Right lung (tissue), 2 donors: ENCODE measurements at regions not wholly inside any gene's neighbourhood (a gene's known extent, or its start where the extent isn't known, plus 50 kb on each side); places are given as distances from the start of the nearest gene placed in this dataset.

Experiments used
- DNase-seq, 2 donors: peaks; one replicate each; pipeline ENCODE4 v3.0.0-alpha.2; 2013

DNA sequence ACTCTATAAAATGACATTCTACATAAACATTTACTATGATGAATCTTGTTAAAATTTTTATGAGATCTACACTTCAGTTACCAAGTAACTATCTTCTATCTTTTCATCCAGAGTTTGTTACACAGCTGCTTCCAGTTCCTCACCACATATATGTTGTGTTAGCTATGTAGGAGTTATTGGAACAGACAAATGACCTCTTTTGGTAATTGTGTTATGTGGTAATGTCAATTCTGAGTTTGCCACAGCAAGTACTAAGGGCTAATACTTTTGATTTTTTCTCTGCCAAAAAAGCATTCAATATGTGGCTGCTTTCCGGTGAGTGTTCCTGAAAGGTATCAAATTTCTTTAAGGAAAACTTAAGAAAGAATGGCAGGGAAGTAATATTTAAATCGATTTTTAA lies 573.9 kb upstream of the PCDH15 start:
- DNase-seq: no peak

DNA sequence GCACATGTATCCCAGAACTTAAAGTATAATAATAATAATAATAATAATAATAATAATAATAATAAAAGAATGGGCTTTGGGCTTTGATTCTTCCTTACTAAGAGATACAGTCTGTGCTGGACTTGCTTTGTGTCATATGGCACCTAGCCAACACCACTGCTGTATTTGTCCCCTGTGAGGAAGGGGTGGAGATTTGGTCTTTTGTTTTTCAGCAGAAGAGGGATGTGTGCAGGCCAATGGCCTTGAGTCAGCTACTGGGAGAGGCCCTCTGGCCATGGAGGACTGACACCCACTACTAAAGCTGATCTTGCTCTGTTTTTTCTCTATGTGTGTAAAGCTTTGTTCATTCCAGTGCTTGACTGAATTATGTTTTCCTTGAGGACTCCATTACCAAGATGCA lies 573.0 kb upstream of the PCDH15 start:
- DNase-seq: no peak

DNA sequence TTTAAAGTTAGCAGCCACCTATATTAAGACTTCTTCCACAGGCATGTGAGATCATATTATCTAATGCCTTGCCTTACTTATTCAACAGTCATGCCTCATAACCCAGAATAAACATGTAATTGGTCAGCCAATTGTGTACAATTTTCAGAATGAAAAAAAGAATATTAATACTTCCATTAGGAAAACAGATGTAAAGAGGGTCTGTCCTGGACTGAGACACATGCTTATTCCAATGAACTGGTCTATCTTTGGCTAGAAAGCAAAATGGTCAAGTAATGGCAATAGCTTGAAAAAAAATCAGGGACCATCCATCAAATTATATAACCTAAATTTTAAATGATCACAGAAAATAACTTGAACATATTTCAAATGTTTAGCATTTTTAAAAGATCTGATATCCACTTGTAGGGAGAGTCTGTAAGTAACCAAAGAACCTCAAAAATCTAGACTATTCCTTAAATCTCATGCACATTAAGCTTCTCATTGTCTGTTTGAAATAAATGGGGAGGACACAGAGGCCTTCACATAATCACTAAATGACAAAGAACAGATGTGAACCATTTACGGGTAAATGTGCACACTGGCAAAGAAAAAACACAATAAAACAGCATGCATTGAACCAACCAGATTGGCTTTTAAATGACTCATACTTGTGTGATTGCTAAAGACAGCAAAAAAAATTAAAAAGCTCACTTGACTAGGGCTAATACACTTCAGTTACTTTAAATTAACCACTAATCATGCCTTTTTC lies 568.8 kb upstream of the PCDH15 start:
- no peak for DNase-seq

GRCh38 chr10:55368467-55368866 lies 567.4 kb upstream of the PCDH15 start:
- no peak for DNase-seq

GRCh38 chr10:55367555-55367954 lies 566.5 kb upstream of the PCDH15 start:
- DNase-seq: no peak

DNA sequence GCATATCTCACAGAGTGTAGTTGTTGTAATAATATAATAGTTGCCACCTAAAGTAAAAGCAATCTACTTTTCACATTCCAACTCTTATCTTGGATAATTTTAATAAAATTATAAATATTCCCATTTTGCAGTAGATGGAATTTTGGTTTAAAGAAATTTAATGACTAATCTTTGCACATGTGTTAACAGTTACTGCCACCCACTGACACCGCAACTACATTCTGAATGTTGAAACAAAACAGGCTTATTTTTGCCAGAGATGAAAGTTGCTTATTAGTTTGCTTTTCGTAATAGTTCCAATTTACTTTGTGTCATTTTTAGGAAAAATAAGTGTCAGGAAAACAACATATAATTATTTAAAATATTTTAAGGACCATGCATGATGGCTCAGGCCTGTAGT lies 557.5 kb upstream of the PCDH15 start:
- DNase-seq: no peak

DNA sequence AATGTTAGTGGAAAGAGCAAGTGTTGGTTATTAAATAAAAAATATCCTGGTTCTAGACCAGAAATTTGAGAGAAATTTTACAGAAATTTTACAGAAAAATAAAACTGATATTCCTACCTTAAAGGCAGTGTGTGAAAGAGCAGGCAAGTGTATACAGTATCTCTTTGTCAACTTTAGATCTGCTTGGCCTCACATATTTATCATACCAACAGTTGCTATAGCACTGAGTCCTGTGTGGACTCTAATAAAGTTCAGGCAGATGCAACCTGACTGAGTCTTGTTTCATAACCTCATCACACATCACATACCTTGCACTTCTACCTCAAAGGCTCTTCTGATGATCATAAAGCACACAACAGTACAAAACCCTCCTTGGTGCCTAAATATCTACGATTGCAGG lies 552.4 kb upstream of the PCDH15 start:
- no peak for DNase-seq

DNA sequence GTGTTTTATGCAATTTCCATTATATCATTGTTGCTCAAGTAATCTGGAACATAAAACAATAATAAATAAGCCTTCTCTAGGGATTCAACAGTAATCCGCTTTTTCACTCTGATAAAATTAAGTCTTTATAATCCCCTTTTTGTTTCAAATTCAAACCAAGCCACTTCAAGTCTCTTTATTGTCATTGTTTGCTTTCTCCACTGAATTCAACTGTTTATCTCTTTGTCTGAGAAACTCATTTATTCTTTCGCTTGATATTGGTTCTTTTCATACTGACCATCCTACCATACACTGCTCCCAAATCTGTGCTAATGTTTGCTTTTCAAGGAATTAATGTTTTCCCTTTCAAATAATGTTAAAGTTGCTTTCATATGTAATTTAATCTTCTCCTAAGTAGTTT lies 550.4 kb upstream of the PCDH15 start:
- DNase-seq: no peak

GRCh38 chr10:55348534-55348933 lies 547.5 kb upstream of the PCDH15 start:
- no peak for DNase-seq

DNA sequence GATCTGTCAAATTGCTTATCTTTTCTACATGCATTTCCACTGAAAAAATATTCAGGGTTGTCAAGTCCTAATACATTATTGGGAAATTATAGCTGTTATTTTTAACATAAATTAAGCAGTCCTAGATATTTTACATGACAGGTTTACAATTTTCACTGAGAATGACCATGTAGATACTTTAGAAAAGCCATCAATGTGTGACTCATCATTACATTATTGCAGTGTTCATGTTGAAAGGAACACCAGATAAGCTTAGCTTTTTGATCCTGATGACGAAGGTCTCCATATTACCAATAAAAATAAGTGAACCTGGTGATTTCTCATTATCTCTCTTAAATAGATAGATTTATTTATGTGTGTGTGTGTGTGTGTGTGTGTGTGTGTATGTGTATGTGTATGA lies 529.5 kb upstream of the PCDH15 start:
- no peak for DNase-seq

DNA sequence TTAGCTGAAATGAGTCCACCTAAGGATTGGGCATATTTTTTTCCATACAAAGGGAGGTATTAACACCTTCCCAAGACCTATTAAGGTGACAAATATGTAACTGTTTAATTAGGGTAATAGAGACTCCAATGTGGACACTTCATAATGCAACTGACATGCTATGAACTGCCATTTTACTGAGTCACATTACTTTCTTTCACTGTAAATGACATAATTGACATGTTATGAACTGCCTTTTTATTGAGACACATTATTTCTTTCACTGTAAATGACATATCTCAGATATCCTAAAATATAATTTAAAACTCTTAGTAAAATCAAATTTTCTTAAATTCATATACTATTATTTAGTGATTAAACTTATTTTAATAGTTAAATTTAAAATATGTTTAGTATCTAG lies 528.8 kb upstream of the PCDH15 start:
- DNase-seq: no peak

- no peak for DNase-seq
Observed at GRCh38 chr10:55320187-55320700, 519.2 kb upstream of the PCDH15 start.

- DNase-seq: no peak
Observed at GRCh38 chr10:55311848-55312635, 511.0 kb upstream of the PCDH15 start.

DNA sequence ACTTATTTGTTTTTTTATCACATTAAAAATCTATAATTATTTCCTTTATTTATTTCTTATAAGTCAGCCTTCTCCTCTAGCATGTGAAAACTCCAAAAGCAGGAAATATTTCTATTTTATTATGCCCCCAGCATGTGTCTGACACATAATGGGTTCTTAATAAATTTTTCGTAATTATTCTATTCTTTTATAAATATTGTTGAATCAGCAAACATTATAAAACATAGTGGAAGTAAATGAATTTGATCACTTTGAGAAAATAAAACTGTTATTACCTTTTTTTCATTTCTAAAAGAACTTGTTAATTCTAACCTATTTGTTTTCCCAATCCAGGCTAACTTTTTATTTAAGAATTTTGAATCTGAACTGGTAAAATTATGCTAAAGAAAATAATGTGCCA lies 509.1 kb upstream of the PCDH15 start:
- DNase-seq: no peak

GRCh38 chr10:55305285-55305684 lies 504.3 kb upstream of the PCDH15 start:
- DNase-seq: no peak

- DNase-seq: no peak
Observed at GRCh38 chr10:55287346-55287745, 486.3 kb upstream of the PCDH15 start.

DNA sequence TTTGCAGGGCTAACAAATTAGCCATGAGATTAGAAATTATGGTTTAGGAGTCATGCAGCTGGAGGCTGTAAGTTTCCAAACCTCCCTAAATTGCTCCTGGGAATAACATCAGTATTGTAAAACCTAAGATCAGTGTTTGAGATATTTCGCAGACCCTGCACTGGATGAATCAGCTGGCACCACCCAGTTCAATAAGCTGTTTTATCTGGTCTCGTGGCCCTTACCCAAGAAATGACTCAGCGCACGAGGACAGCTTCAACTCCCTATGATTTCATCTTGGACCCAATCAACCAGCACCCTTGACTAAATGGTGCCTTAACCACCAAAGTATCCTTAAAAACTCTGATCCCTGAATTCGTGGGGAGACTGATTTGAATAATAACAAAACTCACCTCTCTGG lies 482.0 kb upstream of the PCDH15 start:
- DNase-seq: no peak

- no peak for DNase-seq
Observed at GRCh38 chr10:55280696-55281095, 479.7 kb upstream of the PCDH15 start.

DNA sequence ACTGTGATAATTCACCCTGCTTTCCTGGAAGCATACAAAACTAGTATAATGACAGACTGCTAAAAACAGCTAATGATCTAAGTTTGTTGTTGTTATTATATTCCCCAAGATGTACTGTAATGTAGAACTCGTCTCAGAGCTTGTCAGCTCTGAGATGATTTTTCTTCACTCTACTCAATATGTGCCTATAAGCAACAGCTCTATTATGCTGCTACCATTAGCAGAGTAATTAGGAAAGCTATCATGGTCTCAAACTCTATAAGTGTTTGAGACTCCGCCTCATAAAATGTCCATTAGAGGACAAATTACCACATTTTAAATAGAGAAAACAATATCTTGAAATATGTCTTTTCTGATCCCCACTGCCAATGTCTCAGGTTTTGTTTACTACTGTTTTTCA lies 476.5 kb upstream of the PCDH15 start:
- no peak for DNase-seq

DNA sequence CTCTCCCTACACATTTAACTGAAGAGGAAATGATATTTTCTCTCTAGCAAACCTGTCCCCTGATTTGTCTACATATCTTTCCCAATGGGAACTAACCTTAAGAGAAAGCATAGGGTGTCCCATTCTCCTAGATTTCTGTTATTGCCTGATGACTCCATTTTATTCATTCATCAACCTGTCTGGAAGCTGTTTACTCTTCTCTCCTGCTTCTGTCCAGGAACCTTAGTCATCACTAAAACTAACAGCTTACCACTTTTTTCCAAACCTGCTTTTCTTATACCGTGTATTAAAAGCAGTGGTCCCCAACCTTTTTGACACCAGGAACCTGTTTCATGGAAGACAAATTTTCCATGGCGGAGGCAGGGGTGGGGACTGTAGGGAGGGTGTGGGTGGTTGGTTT lies 473.3 kb upstream of the PCDH15 start:
- no peak for DNase-seq

GRCh38 chr10:55273946-55274345 lies 472.9 kb upstream of the PCDH15 start:
- no peak for DNase-seq

DNA sequence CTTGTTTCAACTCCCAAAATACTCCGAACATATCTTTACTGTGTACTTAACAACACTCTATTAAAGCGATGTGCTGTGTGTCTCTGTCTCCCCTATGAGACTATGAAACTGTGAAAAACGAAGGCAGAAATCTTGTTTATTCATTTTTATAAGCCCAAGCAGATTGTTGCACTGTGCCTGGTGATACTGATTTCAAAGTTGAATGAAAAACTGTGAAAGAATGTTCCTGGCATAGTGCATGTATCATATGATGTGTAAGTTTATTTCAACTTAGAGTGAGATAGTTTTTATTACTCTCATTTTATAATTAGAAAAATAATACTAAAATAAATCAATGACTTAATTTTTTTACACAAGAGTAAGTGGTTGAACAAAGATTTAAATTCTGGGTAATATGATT lies 471.9 kb upstream of the PCDH15 start:
- no peak for DNase-seq

DNA sequence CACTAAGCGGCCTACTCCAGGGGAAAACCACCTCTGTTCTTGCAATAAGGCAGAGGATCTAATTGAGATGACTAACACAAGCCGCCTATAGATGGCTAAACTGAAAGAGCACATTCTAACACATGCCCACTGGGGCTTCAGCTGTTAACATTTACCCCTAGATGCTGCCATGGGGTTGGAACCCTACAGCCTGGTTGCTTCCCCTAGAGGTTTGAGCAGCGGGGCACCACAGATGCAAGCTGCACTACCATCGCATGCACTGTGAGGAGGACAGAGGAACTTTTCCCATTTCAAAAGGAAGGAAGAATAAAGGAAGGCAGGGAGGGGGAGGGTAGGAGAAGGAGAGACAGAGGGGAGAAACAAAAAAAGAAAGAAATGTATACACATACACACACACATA lies 465.8 kb upstream of the PCDH15 start:
- DNase-seq: no peak
